ENCODE measurements at regions not wholly inside any gene's neighbourhood (a gene's known extent, or its start where the extent isn't known, plus 50 kb on each side); places are given as distances from the start of the nearest gene placed in this dataset.

DNA sequence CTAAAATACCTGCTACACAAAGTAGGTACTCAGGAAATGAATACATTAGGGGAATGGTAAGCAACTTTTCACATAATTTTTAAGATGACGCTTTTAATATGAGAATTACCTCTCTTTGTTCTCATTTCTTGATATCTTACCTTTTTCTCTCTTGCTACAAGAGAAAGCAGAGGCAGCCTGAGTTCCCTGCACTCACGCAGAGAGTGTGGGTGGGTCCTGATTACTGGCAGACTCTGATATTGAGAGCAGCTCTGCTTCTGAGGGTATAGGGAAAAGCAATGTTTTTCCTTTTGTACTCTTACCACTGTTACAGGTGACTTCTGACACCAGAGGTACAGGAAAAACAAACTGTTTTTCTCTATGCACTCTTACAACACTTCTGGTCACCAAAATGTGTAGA is 420.2 kb upstream of the TMTC1 start:
- H3K36me3 ChIP-seq (ENCODE audit: low read depth): no peaks in the 10 kb centered on the region
- H3K9me3 ChIP-seq (ENCODE audit: severe bottlenecking): no peaks in the 10 kb centered on the region
- no peaks in the 10 kb centered on the region for H3K4me1 ChIP-seq (ENCODE audit: insufficient read depth, poor library complexity, severe bottlenecking)
- no peaks in the 10 kb centered on the region for H3K27me3 ChIP-seq (ENCODE audit: insufficient read depth, poor library complexity, severe bottlenecking)
- ATAC-seq (ENCODE audit: low read depth) (no peak), DNase-seq (ENCODE audit: low spot score) (no peak)
- no peak overlapping the region for H3K27ac ChIP-seq (ENCODE audit: poor library complexity, severe bottlenecking)
- no peak for TF ChIP-seq CTCF (IDR thresholded peaks at IDR 0.05; ENCODE audit: poor library complexity, severe bottlenecking)
- no peak overlapping the region for H3K4me3 ChIP-seq (ENCODE audit: severe bottlenecking)

- H3K4me3 ChIP-seq (ENCODE audit: severe bottlenecking): no peak overlapping the region
- no peak overlapping the region for H3K27ac ChIP-seq (ENCODE audit: poor library complexity, severe bottlenecking)
- no peak for TF ChIP-seq CTCF (IDR thresholded peaks at IDR 0.05; ENCODE audit: poor library complexity, severe bottlenecking)
- no peaks in the 10 kb centered on the region for H3K9me3 ChIP-seq (ENCODE audit: severe bottlenecking)
- no peak for ATAC-seq (ENCODE audit: low read depth)
- H3K36me3 ChIP-seq (ENCODE audit: low read depth): no peaks in the 10 kb centered on the region
- no peak for DNase-seq (ENCODE audit: low spot score)
- H3K27me3 ChIP-seq (ENCODE audit: insufficient read depth, poor library complexity, severe bottlenecking): no peaks in the 10 kb centered on the region
- no peaks in the 10 kb centered on the region for H3K4me1 ChIP-seq (ENCODE audit: insufficient read depth, poor library complexity, severe bottlenecking)
These were observed 418.9 kb upstream of the TMTC1 start for GRCh38 chr12:30202521-30203254.

- no peak for TF ChIP-seq CTCF (IDR thresholded peaks at IDR 0.05; ENCODE audit: poor library complexity, severe bottlenecking)
- ATAC-seq (ENCODE audit: low read depth) (no peak), DNase-seq (ENCODE audit: low spot score) (no peak)
- no peaks in the 10 kb centered on the region for H3K4me1 ChIP-seq (ENCODE audit: insufficient read depth, poor library complexity, severe bottlenecking)
- H3K4me3 ChIP-seq (ENCODE audit: severe bottlenecking): no peak overlapping the region
- no peaks in the 10 kb centered on the region for H3K36me3 ChIP-seq (ENCODE audit: low read depth)
- no peak overlapping the region for H3K27ac ChIP-seq (ENCODE audit: poor library complexity, severe bottlenecking)
- H3K9me3 ChIP-seq (ENCODE audit: severe bottlenecking): no peaks in the 10 kb centered on the region
- H3K27me3 ChIP-seq (ENCODE audit: insufficient read depth, poor library complexity, severe bottlenecking): no peaks in the 10 kb centered on the region
These were observed 417.8 kb upstream of the TMTC1 start for GRCh38 chr12:30201301-30202160.

GRCh38 chr12:30200864-30201263 is 417.1 kb upstream of the TMTC1 start:
- H3K9me3 ChIP-seq (ENCODE audit: severe bottlenecking): no peaks in the 10 kb centered on the region
- H3K27me3 ChIP-seq (ENCODE audit: insufficient read depth, poor library complexity, severe bottlenecking): no peaks in the 10 kb centered on the region
- DNase-seq (ENCODE audit: low spot score) (no peak), ATAC-seq (ENCODE audit: low read depth) (no peak)
- H3K36me3 ChIP-seq (ENCODE audit: low read depth): no peaks in the 10 kb centered on the region
- H3K27ac ChIP-seq (ENCODE audit: poor library complexity, severe bottlenecking): no peak overlapping the region
- H3K4me1 ChIP-seq (ENCODE audit: insufficient read depth, poor library complexity, severe bottlenecking): no peaks in the 10 kb centered on the region
- H3K4me3 ChIP-seq (ENCODE audit: severe bottlenecking): no peak overlapping the region
- TF ChIP-seq CTCF (IDR thresholded peaks at IDR 0.05; ENCODE audit: poor library complexity, severe bottlenecking): no peak

Data from RWPE2 (cell line).